Inferior parietal cortex (tissue), 1 donor: ENCODE measurements at regions not wholly inside any gene's neighbourhood (a gene's known extent, or its start where the extent isn't known, plus 50 kb on each side); places are given as distances from the start of the nearest gene placed in this dataset.
"Not testable (repeated sequence)": the region's sequence is repeated elsewhere in the genome, so short reads cannot be mapped to it uniquely, and the experiment has no call there.

Source experiments
- DNase-seq: peaks from one replicate; pipeline ENCODE4 v3.0.0-alpha.2; 2016; ENCODE audit errors: extremely low spot score

DNA sequence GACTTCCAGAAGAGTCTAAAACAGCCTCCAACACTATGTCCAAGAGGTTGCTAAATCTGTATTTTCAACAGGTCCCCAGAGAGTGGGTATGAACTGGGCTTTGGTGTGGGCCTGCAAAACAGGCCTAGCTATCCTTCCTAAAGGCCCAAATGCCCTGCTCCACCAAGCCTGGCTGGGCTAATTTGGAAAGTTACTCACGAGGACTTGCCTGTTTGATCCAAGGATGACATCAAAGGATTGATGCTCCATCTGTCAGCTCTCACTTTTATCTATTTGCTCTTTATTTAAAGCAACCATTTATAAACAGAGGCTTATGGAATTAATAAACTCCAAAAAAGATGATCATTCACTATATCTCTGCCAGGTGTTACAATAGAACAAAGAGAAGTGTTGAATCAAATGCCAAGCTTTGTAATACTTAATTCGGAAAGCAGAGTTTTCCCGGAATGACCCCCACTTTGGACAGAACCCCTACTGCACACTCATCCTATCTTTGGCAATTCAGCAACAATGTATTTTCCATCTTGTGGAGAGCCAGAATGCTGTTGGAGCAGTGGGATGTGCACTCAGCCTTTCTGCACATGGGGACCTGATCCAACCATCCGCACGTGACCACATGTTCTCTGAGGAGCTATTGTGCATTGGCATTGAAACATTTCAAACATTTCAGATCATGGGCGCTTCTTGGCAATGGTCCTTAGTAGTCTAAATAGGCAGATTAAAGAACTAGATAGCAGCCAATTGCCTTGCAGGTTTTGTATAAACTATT, 163.3 kb upstream of the THBS1 start:
- no peak for DNase-seq

DNA sequence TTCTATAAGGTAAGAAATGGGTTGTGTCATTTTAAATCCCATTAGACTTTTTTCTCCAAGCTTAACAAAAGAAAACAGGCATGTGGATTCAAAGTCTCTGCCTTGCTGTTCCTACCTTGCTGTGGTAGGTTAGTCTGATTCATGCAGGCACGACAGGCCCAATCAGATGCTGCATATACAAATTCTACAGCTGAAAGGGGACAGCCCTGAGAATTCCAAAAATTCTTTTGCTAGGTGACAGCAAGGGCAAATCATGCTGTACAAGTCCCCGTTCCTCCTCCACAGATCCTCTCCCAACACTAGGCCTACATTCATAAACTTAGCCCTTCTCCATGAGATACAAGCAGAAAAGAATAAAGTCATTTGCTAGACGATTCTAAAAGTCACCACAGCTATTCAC, 161.2 kb upstream of the THBS1 start:
- no peak for DNase-seq

DNA sequence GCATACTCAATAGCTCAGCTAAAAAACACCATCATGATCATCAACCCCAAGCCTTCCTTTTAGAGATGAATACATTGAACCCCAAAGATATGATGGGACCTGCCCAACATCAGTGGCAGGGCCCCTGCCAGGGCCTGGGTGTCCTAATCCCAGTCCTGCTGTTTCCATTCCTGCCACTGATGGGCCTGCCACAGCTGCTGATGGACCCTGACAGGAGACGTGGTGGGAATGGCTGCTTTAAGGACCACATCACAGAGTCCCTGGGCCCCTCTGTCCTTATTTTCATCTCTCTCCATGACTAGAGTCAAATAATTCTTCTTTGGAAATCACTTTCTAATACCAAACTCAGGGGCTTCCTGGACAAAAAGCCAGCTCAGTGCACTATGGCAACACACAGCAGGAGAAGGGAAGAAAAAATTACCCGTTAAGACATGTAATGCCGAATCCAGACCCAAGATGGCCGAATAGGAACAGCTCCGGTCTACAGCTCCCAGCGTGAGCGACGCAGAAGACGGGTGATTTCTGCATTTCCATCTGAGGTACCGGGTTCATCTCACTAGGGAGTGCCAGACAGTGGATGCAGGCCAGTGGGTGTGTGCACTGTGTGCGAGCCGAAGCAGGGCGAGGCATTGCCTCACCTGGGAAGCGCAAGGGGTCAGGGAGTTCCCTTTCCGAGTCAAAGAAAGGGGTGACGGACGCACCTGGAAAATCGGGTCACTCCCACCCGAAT, 160.6 kb upstream of the THBS1 start:
- not testable (repeated sequence) for DNase-seq

DNA sequence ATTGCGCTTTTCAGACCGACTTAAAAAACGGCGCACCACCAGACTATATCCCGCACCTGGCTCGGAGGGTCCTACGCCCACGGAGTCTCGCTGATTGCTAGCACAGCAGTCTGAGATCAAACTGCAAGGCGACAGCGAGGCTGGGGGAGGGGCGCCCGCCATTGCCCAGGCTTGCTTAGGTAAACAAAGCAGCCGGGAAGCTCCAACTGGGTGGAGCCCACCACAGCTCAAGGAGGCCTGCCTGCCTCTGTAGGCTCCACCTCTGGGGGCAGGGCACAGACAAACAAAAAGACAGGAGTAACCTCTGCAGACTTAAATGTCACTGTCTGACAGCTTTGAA, 160.1 kb upstream of the THBS1 start:
- not testable (repeated sequence) for DNase-seq

DNA sequence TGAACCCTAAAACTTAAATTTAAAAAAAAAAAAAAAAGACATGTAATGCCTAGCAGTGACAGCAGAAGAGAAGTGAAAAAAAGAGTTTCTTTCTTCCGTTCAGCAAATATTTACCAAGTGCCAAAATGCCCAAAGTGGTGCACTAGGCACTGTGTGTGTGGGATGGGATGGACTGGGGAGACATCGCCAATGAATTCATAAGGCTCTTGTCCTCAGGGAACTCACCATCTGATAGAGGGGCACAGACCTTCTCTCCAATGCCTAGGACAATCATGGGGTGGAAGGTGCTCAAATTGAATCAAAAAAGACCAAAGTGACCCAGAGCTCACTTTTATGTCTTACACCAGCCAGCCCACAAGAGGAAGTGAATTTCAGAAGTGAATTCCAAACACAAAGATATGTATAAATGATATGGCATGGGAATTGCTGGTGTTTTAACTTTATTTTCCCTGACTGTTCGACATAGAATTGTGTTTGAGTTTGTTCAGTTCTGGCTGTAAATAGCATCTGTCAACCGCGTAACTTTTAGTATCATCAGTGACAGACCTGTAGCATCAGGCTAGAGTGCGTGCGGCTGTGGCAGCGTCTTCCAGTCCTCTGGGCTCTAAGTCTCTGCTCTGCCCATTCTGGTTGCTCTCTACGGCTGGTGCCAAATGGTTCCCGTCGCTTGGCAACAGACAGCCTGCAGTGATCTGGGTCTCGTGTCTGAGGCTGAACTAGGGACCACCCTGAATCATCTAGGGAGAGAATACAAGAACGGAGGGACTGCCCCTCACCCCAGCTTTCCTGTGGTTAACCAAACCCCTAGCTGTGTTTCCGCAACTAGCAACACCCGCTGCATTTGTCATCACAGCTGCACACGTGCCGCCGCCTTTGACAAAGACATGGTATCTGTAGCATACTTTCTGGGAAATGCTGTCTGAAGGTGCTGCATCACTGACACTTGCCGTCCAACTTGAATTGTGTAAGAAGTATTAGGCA, 154.0 kb upstream of the THBS1 start:
- no peak for DNase-seq

DNA sequence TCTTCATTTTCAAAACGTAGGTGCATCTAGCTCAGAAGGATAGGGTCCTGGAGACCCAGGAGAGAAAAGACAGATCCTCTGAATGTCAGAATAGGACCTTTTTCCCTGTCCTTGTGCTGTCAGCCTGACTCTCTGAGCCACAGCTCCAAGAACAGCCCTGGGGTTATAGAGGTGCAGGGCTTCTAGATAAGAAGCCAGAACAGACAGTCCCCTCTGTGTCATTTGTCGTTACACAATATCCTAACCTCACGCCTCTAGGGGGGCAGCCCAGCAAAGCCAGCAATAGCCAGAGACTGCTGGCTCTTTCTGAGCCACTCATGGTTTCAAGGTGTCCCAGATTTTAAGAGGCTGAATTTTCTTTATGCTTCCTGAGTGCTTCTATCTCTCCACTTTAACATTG, 153.2 kb upstream of the THBS1 start:
- no peak for DNase-seq

DNA sequence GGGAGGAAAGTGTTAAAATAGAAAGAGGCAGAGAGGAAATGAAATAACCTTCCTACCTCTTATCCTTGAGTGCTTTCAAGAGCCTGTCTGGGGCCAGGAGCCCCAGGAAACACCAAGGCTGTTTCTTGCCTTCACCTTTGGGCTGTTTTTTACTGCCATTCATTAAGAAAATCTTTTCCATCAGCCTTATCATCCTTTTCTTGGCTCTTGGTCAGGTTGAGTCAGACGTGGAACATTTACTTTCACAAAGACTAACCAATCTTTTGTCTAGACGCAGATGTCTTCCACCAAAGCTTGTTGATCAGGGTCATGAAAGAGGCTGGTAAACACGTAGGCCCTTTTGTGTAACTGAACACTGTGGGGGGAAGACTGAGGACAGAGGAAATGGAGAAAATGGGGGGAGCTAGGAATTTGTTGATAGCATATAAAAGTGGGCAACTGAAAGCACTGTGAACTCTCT, 151.0 kb upstream of the THBS1 start:
- DNase-seq: no peak

DNA sequence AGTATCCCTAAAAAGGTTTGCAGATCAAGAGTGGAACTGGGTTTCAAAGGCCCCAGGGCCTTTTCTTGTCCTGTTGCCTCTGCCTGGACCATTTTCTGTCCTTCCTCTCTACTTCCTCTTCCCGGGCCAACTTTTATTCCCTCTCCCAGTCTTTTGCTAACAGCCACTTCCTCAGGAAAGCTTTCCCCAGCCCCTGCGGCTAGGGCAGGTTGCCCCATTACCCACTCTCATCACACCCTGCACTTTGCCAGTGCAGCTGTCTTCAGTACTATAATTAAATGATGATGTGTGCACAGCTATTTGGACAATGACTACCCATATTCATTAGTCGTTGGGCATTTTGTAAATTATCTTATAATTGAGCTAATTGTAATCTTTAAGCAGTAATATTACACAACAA, 150.5 kb upstream of the THBS1 start:
- DNase-seq: no peak

DNA sequence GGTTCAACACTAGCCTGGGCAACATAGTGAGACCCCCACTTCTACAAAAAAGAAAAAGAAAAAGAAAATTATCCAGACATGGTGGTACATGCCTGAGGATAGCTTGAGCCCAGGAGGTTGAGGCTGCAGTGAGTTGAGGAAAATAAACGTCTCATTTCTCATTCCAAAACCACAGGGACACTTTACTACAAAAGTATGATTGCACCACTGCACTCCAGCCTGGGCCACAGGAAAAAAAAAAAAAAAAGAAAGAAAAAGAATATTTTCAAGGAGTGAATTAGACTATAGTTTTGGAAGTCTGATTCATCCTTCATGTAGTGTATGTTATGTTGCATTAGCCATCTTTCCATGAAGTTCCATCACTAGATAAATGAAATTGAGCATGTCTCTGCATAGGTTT, 149.5 kb upstream of the THBS1 start:
- no peak for DNase-seq

DNA sequence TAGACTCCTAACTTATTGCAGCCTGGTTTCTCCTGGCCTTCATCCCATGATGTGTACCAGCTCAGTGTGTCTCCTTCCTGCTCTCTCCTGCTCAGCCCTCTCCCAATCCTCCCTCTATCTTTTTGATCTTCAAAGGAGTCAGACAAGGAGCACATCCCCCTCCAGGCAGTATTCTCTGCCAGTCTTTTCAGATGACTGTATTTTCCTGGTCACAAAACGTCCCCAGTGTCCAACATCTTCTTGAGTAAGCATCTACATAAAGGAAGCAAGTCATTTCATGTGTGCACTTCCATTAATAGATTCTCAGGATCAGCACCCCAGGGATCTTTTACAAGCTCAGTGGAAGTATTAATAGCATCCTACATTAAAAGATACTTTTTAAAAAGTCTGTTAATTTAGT, 148.9 kb upstream of the THBS1 start:
- DNase-seq: no peak

DNA sequence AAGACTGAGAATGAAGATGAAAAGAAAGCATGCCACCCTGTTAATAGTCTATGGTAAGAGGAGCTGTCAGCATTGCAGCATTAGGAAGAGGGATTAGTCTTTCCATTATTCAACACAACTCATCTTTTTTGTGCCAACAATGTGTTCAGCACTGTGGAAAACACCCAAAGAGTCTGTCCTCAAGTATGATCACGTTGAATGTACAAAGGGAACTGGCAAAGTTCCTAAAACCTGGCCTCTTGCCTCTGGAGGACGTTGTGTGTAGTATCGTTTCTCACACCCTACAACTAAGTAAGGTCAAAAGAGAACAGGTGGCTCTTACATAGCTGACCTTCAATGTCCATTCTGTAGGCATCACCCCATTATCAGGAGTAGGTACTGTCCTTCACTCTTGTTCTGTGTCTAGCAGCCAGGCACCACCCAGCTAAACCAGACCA, 147.9 kb upstream of the THBS1 start:
- no peak for DNase-seq

DNA sequence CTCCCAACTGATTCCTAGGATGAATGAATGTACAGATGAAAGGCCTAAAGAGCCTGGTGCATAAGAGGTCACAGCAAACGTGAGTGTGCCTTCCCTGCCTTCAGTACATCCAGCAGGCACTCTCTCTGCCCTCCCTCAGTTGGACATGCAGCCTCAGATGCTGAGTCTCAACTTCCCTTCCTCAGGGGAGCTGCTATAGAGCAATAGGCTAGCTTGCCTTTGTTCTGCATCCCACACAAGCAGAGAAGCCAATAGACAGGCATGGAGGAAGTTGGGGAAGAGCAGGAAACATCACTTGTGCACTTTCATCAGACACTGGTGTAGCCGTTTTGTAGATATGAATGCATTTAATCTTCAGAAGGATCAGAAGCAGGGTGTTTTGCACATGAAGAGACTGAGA, 147.5 kb upstream of the THBS1 start:
- DNase-seq: no peak

DNA sequence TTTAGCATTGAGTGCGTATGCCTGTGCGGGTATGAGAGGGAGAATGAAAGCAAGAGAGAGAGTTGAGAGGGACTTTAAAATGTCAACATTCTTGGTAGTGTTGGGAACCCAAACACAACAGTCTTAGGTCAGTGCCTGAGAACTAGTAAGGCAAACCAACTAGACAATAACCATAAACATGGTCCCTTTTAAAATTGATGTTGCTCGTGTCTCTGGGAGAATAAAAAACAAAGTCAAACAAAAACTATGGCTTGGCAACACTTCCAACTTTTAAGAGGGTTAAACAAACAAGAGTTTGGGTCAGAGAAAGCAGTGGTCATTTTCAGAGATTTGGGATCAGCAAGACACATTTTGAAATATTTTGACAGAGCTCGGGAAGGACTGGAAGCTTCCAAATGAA, 146.7 kb upstream of the THBS1 start:
- no peak for DNase-seq

DNA sequence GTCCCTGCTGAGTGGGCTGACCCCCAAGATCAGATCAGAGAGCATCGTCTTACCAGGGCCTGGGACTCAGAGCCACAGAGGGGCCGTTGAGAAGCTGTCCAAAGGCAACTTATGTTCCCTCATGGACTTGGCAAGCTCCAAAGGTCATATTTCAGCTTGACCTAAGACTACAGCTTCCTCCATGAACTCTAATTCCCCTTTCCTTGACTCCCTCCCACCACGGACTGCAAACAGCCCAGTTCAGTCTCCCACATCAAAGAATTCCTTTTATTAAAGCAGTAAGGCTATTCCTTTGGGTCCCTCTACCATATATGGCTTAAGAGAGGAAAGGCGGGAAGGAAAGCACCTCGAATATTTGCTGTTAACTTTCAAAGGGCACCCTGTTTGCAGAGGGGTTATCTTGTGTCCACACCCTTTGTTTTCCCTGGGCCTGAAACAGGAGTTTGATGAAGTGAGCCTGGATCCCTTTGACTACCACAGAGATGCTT, 146.1 kb upstream of the THBS1 start:
- no peak for DNase-seq

DNA sequence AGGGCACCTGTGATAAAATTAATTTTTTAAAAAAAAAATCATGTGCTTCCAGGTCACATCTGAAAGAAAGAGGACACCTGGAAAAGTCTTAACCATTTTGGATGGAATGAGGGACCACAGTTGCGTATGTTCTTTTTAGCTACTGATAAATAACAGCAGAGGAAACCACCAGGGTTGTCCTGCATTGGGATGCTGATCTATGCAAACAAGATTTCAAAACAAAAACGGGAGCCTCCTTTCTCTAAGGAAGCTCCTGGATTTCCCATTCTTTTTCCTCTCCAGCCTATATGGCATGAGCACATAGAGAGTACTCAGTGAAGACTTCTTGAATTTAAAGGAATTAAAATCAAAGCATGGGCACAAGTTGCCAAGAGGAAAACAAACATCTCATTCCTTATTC, 145.6 kb upstream of the THBS1 start:
- DNase-seq: no peak

DNA sequence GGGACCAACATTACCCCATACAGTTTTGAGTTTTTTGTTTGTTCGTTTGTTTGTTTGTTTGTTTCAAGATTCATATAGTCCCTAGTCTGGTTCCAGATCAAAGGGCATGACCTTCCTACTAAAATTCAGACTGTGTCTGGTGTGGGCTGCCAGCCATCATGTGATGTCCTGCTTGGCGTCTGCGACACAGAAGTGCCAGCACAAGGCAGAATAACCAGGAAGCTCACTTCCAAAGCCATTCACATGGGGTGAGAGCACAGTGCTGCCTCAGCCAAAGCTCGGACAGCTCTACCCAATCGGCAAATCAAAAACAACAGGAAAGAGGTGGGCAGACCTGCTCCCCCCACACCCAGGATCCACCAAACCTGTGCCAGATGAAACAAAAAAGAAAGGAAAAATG, 142.6 kb upstream of the THBS1 start:
- no peak for DNase-seq

DNA sequence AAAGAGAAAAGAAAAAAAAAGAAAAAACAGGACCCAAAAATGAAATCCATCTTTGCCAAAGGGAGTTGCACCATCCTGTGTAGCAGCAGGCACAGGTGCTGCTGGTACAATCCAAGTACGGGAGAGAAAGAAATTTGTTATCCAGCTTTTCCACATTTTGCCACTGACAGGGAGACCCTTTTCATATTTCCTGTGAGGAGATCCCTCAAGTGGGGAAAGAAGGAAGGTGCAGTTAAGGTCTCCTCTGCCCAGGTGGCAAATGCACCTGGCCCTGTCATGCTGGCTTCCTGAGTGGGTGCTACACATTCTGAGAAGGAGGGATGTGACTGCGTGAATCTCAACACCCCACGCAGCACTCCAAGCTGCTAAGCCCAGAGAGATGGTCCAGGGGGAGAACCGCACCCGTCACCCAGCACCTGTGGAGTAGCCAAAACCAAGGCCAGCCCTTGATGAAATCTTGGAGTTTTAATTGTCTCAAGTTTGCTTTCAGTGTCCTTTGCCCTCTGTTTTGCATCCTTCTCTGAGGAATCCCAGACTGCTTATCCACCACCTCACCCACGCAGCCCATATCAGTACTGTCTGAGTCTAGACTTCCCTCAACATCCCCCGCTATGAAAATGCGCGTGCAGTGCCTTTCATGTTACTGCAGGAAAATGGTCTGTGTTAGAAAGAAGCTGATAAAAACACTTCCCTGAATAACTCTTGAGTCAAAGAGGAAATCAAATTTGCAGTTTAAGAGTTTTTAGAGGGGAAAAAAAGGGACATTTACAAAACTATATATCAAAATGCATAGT, 141.9 kb upstream of the THBS1 start:
- no peak for DNase-seq

DNA sequence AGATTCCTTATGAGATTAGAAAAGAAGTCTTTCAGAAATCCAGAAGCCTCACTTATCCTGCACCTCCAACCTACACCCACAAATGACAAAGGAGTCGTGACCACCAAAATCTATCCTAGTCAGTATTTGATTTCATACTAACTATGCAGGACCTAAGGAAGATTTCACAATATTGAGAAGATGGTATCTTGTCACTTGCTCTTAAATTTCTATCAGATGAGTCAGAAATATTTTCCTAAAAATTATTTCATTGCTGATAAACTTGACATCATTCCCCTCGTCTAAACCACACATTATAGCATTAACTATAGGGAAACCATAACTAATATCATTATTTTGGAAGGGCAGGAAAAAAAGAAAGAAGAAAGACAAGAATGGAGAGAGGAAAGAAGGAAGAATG, 138.0 kb upstream of the THBS1 start:
- no peak for DNase-seq

DNA sequence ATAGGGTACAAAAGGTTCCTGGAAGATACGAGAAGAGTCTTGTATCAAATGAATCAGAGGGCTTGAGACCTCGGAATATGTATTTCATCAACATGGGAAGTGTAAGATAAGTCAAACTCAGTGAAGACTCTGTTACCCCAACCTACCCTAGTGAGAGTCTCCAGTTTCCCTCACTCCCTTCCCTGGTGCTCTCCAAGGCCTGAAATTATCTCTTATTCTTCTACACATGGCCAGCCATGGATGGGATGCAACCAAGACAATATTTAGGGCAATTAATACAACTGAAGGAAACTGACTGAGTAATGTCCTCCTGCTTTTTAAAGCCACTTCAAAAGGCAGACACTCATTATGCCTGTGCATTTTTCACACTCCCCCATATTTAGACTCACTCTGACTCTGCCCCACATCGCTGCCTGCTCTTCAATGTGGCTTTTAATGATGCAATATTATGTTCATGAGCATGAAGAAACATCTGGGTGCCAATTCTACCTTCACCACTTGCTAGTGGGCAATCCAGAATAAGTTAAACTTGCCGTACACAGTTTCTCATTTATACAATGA, 137.1 kb upstream of the THBS1 start:
- DNase-seq: no peak

DNA sequence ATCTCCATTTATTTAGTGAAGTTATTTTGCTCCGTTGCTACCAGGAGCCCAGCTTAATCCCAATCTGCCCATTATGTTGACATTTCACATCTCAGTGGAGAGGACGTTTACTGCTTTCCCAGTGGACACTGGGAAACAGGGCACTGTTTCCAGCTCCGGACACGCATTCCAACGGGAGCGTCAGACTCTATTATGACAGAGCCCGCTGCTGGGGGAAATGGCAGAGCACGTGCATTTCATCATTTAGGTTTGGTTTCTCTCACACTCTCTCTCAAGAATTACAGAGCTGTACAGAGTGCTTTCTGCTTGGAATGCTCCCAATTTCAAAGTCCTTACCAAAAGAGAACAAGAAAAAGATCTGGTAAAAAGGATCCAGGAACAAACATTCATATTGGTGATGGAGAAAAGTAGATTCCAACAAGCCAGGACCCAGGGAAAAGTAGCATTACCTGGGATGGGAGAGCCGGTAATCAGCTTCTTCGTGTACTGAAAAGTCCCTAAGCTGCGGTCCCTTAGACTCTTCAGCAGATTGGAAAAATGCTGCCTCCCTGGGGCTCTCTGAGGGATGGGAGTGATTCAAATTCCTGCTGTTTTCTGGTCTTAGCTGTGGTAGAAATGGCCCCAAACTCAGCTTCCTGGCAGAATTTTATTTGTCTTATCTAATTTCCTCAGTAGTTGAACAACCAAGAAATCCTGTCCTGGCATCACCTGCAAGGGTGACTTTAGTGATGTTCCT, 136.0 kb upstream of the THBS1 start:
- DNase-seq: no peak
